CD4-positive, alpha-beta T cell treated with Interleukin-2 at 100 ng/mL for 4 hours (primary cell): ENCODE measurements at regions not wholly inside any gene's neighbourhood (a gene's known extent, or its start where the extent isn't known, plus 50 kb on each side); places are given as distances from the start of the nearest gene placed in this dataset.

Source experiments
- DNase-seq: peaks from one replicate; pipeline ENCODE4 v3.0.0-alpha.2; 2020; ENCODE audit warnings: low spot score

GRCh38 chr2:12168791-12169388 is 422.5 kb downstream of the LPIN1 start:
- DNase-seq, result no peak

- peak; percentile 15 for DNase-seq
Observed at GRCh38 chr2:12169721-12170120, 423.3 kb downstream of the LPIN1 start.

GRCh38 chr2:12170121-12170520 is 423.7 kb downstream of the LPIN1 start:
- no peak for DNase-seq

- no peak for DNase-seq
Observed at GRCh38 chr2:12173271-12173942, 427.0 kb downstream of the LPIN1 start.

GRCh38 chr2:12173943-12174340 is 427.5 kb downstream of the LPIN1 start:
- no peak for DNase-seq

GRCh38 chr2:12175323-12175722 is 428.9 kb downstream of the LPIN1 start:
- no peak for DNase-seq

GRCh38 chr2:12176623-12177454 is 430.4 kb downstream of the LPIN1 start:
- peak; percentile 22 for DNase-seq

- no peak for DNase-seq
Observed at GRCh38 chr2:12177455-12178288, 431.2 kb downstream of the LPIN1 start.

- DNase-seq, result no peak
Observed at GRCh38 chr2:12178289-12179080, 432.1 kb downstream of the LPIN1 start.

GRCh38 chr2:12180031-12180430 is 433.6 kb downstream of the LPIN1 start:
- DNase-seq, result no peak

GRCh38 chr2:12183032-12183645 is 436.7 kb downstream of the LPIN1 start:
- DNase-seq, result no peak

GRCh38 chr2:12192762-12193161 is 446.3 kb downstream of the LPIN1 start:
- DNase-seq, result no peak

- no peak for DNase-seq
Observed at GRCh38 chr2:12194968-12195367, 448.5 kb downstream of the LPIN1 start.

- DNase-seq, result no peak
Observed at GRCh38 chr2:12196495-12196894, 450.1 kb downstream of the LPIN1 start.

GRCh38 chr2:12197133-12197532 is 450.7 kb downstream of the LPIN1 start:
- no peak for DNase-seq

GRCh38 chr2:12199491-12200211 is 453.2 kb downstream of the LPIN1 start:
- no peak for DNase-seq

GRCh38 chr2:12201369-12201768 is 454.9 kb downstream of the LPIN1 start:
- no peak for DNase-seq

GRCh38 chr2:12202313-12203075 is 456.1 kb downstream of the LPIN1 start:
- no peak for DNase-seq

GRCh38 chr2:12203528-12203927 is 457.1 kb downstream of the LPIN1 start:
- DNase-seq, result no peak
